T-helper 17 cell (primary cell): ENCODE measurements at regions not wholly inside any gene's neighbourhood (a gene's known extent, or its start where the extent isn't known, plus 50 kb on each side); places are given as distances from the start of the nearest gene placed in this dataset.
A peak's percentile ranks its signal among the peaks of the same experiment; 100 is the strongest.

Experiments
- ATAC-seq: fragments of 150-1000 bp; cut with Tn5 transposase; 2 replicates; pipeline ENCODE4 v1.10.0; 2021; ENCODE audit warnings: mild to moderate bottlenecking, moderate library complexity
- DNase-seq, 3 donors: peaks; one replicate each; pipeline versions ENCODE4 v3.0.0 to v3.0.0-alpha.2; 2020 to 2021
- H3K9me3 ChIP-seq: one replicate; pipeline ENCODE4 v1.7.0; 2013; ENCODE audit warnings: low read length, mild to moderate bottlenecking; ENCODE audit not compliant: control insufficient read depth, poor library complexity, severe bottlenecking
- H3K27ac Mint-ChIP-seq: one replicate; pipeline ENCODE4 v1.8.0; 2022; ENCODE audit warnings: mild to moderate bottlenecking, moderate library complexity, mixed read lengths
- H3K27me3 Mint-ChIP-seq: one replicate; pipeline ENCODE4 v1.8.0; 2022; ENCODE audit warnings: mixed read lengths
- H3K36me3 Mint-ChIP-seq: one replicate; pipeline ENCODE4 v1.8.0; 2022; ENCODE audit warnings: low read depth, mixed read lengths
- H3K4me1 Mint-ChIP-seq: one replicate; pipeline ENCODE4 v1.8.0; 2022; ENCODE audit warnings: mild to moderate bottlenecking, mixed read lengths
- H3K4me3 Mint-ChIP-seq: one replicate; pipeline ENCODE4 v1.8.0; 2022; ENCODE audit warnings: mild to moderate bottlenecking, moderate library complexity, mixed read lengths

DNA sequence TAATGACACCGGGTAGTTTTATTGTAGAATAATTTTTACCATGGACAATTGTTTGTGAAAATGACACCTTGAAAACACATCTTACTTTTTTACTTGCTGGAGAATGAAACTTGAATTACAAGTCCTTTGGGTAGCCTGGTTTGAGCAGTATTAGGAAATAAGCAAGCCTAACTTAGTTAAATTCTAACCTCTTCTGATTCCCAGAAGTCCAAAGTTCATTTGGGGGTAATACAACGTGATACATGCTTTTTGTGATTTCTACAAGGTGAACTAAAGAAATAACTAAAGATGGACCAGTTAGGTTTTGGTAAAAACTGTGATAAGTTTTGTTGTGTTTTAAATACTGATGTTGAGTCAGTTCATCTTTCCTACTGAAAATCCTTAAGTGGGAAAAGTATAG is 135.4 kb upstream of the DMRT1 start:
- Mint-ChIP-seq H3K36me3 (peaks cover 7% of the 10 kb centered on the region), H3K4me1 (peaks cover 12% of the 10 kb centered on the region), H3K27me3 (peaks cover 44% of the 10 kb centered on the region), H3K4me3 (peak overlapping the region; percentile 91), H3K27ac (no peak overlapping the region)
- H3K9me3 ChIP-seq: no peaks in the 10 kb centered on the region
- no peak for ATAC-seq
- DNase-seq: no peak

DNA sequence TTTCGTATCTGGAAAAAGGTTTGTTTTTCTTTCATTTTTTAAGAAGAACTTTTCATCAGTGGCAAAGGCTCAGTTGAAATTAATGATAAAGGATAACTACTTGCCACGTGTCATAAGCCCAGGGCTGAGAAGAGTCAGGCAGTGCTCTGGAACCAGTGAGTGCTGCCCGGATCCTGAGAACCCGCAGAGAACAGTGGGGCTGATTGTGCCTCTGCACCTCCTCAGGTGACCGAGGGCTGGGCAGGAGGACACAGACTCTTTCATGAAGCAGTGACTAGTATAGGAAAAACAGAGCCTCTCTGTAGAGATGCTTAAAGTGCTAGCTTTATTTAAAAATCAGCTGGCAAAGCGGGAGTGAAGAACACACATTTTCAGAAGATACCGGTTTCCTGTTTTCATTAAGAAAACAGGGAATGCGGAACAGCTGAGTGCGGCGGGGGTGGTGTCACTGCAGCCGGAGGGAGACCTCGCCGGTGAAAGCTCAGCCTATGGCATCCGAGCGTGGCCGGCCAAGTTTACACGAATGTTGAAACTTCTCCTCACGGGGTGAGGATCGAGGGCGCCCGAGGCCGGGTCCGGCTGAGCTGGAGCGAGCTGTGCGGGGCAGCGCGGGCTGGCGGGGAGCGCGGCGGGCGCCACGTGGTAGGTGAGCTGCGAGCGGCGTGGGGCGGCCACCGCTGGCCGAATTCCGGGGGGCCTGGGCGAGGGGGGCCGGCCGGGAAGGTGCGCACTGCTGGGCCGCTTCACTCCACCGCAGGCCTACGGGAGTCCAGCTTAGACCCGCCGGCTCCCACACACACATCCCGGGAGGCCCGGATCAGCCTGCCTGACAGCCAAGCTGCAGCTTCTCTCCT is 134.7 kb upstream of the DMRT1 start:
- peaks cover 47% of the 10 kb centered on the region for H3K27me3 Mint-ChIP-seq
- peaks cover 7% of the 10 kb centered on the region for H3K36me3 Mint-ChIP-seq
- H3K27ac Mint-ChIP-seq: peak overlapping the region; percentile 77
- no peaks in the 10 kb centered on the region for H3K9me3 ChIP-seq
- H3K4me1 Mint-ChIP-seq: peaks cover 12% of the 10 kb centered on the region
- no peak for DNase-seq
- peak; percentile 50 for ATAC-seq
- peak overlapping the region; percentile 91 for H3K4me3 Mint-ChIP-seq

DNA sequence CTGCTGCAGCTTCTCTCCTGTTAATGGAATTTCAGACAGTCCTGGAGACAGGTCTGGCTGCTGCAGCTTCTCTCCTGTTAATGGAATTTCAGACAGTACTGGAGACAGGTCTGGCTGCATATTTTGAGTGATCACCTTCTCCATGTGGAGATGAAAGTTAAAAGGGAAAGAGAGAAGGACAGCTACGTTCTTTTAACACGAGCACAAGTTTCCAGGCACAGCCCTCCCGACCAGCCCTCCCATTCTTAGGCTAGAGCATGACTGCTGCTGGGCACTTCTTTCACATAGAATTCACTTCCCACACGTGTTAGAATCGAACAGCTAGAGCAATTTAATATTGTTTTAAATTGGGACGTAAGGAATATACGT is 133.3 kb upstream of the DMRT1 start:
- DNase-seq: no peak
- Mint-ChIP-seq H3K4me3 (peak overlapping the region; percentile 33), H3K36me3 (peaks cover 10% of the 10 kb centered on the region), H3K4me1 (peaks cover 12% of the 10 kb centered on the region), H3K27me3 (peaks cover 44% of the 10 kb centered on the region), H3K27ac (no peak overlapping the region)
- no peaks in the 10 kb centered on the region for H3K9me3 ChIP-seq
- ATAC-seq: no peak

GRCh38 chr9:708551-709432 is 132.7 kb upstream of the DMRT1 start:
- no peak for ATAC-seq
- H3K9me3 ChIP-seq: no peaks in the 10 kb centered on the region
- H3K4me1 Mint-ChIP-seq: peaks cover 12% of the 10 kb centered on the region
- H3K36me3 Mint-ChIP-seq: peaks cover 10% of the 10 kb centered on the region
- H3K4me3 Mint-ChIP-seq: peak overlapping the region; percentile 33
- H3K27ac Mint-ChIP-seq: no peak overlapping the region
- DNase-seq: no peak
- H3K27me3 Mint-ChIP-seq: peaks cover 44% of the 10 kb centered on the region

DNA sequence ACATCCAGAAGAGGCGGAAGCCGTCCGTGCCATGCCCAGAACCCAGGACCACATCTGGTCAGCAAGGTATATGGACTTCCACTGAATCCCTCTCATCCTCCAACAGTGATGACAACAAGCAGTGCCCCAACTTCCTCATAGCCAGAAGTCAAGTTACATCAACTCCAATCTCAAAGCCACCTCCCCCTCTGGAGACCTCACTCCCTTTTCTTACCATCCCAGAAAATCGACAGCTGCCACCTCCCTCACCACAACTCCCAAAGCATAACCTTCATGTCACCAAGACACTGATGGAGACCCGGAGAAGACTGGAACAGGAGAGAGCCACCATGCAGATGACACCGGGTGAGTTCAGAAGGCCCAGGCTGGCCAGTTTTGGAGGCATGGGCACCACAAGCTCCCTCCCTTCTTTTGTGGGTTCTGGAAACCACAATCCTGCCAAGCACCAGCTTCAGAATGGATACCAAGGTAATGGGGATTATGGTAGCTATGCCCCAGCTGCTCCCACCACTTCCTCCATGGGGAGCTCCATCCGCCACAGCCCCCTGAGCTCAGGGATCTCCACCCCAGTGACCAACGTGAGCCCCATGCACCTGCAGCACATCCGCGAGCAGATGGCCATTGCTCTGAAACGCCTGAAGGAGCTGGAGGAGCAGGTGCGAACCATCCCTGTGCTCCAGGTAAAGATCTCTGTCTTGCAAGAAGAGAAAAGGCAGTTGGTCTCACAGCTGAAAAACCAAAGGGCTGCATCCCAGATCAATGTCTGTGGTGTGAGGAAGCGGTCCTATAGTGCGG is 130.3 kb upstream of the DMRT1 start:
- H3K4me1 Mint-ChIP-seq: peaks cover 10% of the 10 kb centered on the region
- H3K4me3 Mint-ChIP-seq: no peak overlapping the region

GRCh38 chr9:711761-712553 is 129.5 kb upstream of the DMRT1 start:
- DNase-seq: no peak
- Mint-ChIP-seq H3K27ac (no peak overlapping the region), H3K27me3 (peaks cover 24% of the 10 kb centered on the region), H3K4me3 (no peak overlapping the region), H3K36me3 (peaks cover 6% of the 10 kb centered on the region), H3K4me1 (peaks cover 3% of the 10 kb centered on the region)
- H3K9me3 ChIP-seq: no peaks in the 10 kb centered on the region
- ATAC-seq: no peak

More for the DNA sequence above, 130.3 kb upstream of the DMRT1 start:
- no peak for DNase-seq
- ATAC-seq: no peak
- no peaks in the 10 kb centered on the region for H3K9me3 ChIP-seq
- Mint-ChIP-seq H3K27ac (no peak overlapping the region), H3K36me3 (peaks cover 10% of the 10 kb centered on the region), H3K27me3 (peaks cover 32% of the 10 kb centered on the region)

GRCh38 chr9:712643-713042 is 128.9 kb upstream of the DMRT1 start:
- no peaks in the 10 kb centered on the region for H3K9me3 ChIP-seq
- DNase-seq: no peak
- peaks cover 3% of the 10 kb centered on the region for H3K4me1 Mint-ChIP-seq
- no peak overlapping the region for H3K27ac Mint-ChIP-seq
- peaks cover 24% of the 10 kb centered on the region for H3K27me3 Mint-ChIP-seq
- no peak overlapping the region for H3K4me3 Mint-ChIP-seq
- no peak for ATAC-seq
- H3K36me3 Mint-ChIP-seq: peaks cover 6% of the 10 kb centered on the region

DNA sequence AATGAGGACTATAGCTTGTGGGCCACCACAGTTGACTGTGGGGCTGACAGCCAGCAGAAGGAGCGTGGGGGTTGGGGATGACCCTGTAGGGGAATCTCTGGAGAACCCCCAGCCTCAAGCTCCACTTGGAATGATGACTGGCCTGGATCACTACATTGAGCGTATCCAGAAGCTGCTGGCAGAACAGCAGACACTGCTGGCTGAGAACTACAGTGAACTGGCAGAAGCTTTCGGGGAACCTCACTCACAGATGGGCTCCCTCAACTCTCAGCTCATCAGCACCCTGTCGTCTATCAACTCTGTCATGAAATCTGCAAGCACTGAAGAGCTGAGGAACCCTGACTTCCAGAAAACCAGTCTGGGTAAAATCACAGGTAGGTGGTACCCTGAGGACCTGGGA is 128.4 kb upstream of the DMRT1 start:
- peaks cover 6% of the 10 kb centered on the region for H3K36me3 Mint-ChIP-seq
- DNase-seq (no peak), ATAC-seq (no peak)
- H3K4me1 Mint-ChIP-seq: peaks cover 3% of the 10 kb centered on the region
- peak overlapping the region; percentile 7 for H3K4me3 Mint-ChIP-seq
- no peak overlapping the region for H3K27ac Mint-ChIP-seq
- peaks cover 24% of the 10 kb centered on the region for H3K27me3 Mint-ChIP-seq
- H3K9me3 ChIP-seq: no peaks in the 10 kb centered on the region

DNA sequence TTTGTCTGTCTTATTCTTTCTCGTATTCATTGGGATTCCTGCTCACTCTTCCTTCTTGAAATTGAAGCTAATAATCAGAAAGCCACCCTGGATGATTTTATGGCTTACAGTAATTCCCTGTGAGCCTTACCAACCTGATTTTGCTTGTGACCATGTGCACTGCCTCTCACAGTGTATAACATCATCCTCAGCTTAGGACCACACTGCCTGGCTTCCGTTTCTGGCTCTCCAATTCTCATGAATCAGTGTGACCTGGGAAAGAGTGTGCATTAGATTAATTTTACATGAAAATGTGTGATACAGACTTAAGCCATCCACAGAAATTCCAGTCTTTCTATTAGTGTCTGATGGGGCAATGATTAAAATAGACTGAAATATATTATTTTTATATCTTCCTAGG is 126.8 kb upstream of the DMRT1 start:
- H3K4me1 Mint-ChIP-seq: peaks cover 3% of the 10 kb centered on the region

DNA sequence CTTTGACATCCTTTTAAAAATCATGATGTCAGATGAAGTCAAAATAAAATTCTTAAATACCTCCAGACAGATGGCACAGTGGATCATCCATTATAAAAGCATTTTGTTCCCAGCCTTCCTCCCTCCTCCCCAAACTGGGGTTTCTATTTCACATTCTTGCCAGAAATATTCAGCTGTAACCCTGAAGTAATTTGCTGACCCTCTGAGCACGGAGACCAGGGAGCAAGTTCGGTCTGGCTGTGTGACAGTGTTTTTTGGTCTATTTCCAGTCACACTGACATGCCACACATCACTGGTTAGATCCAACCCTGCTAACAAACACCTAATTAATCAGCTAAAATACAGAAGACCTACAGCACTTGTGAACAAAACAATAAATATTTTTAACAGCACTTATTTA is 126.2 kb upstream of the DMRT1 start:
- H3K4me3 Mint-ChIP-seq: no peak overlapping the region
- no peak for ATAC-seq

More for the DNA sequence above, 126.8 kb upstream of the DMRT1 start:
- no peaks in the 10 kb centered on the region for H3K9me3 ChIP-seq
- peaks cover 12% of the 10 kb centered on the region for H3K27me3 Mint-ChIP-seq
- peaks cover 6% of the 10 kb centered on the region for H3K36me3 Mint-ChIP-seq
- no peak overlapping the region for H3K4me3 Mint-ChIP-seq
- ATAC-seq (no peak), DNase-seq (no peak)
- H3K27ac Mint-ChIP-seq: no peak overlapping the region

GRCh38 chr9:715743-716400 is 125.6 kb upstream of the DMRT1 start:
- no peak overlapping the region for H3K4me3 Mint-ChIP-seq
- H3K27me3 Mint-ChIP-seq: peaks cover 14% of the 10 kb centered on the region
- peaks cover 3% of the 10 kb centered on the region for H3K4me1 Mint-ChIP-seq
- H3K9me3 ChIP-seq: no peaks in the 10 kb centered on the region
- no peak for DNase-seq
- peaks cover 4% of the 10 kb centered on the region for H3K36me3 Mint-ChIP-seq
- ATAC-seq: no peak
- no peak overlapping the region for H3K27ac Mint-ChIP-seq

More for the DNA sequence above, 126.2 kb upstream of the DMRT1 start:
- no peak overlapping the region for H3K27ac Mint-ChIP-seq
- peaks cover 6% of the 10 kb centered on the region for H3K36me3 Mint-ChIP-seq
- H3K9me3 ChIP-seq: no peaks in the 10 kb centered on the region
- peaks cover 13% of the 10 kb centered on the region for H3K27me3 Mint-ChIP-seq
- no peak for DNase-seq
- H3K4me1 Mint-ChIP-seq: peaks cover 3% of the 10 kb centered on the region

DNA sequence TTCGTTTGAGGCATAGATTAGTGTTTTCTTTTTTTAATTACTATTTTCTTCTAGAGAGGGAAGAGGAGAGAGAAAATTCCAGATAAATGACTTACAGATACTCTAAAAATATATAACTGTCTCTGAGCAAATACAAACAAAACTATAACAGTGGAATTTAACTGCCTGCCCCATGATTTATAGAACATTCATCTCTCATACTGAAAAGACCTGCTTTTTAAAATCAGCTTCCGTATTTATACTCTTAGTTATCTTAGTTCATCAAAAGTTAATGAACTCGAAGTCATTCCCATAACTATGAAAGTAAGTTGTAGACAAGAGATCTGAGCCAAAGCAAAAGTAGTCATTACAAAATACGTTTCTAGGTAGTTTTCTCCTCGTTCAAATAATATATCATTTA is 123.8 kb upstream of the DMRT1 start:
- H3K4me3 Mint-ChIP-seq: no peak overlapping the region
- H3K9me3 ChIP-seq: no peaks in the 10 kb centered on the region
- ATAC-seq (no peak), DNase-seq (no peak)
- H3K4me1 Mint-ChIP-seq: peaks cover 3% of the 10 kb centered on the region
- H3K27me3 Mint-ChIP-seq: peaks cover 5% of the 10 kb centered on the region
- H3K36me3 Mint-ChIP-seq: no peaks in the 10 kb centered on the region
- no peak overlapping the region for H3K27ac Mint-ChIP-seq
